ENCODE measurements at regions not wholly inside any gene's neighbourhood (a gene's known extent, or its start where the extent isn't known, plus 50 kb on each side); places are given as distances from the start of the nearest gene placed in this dataset.

DNA sequence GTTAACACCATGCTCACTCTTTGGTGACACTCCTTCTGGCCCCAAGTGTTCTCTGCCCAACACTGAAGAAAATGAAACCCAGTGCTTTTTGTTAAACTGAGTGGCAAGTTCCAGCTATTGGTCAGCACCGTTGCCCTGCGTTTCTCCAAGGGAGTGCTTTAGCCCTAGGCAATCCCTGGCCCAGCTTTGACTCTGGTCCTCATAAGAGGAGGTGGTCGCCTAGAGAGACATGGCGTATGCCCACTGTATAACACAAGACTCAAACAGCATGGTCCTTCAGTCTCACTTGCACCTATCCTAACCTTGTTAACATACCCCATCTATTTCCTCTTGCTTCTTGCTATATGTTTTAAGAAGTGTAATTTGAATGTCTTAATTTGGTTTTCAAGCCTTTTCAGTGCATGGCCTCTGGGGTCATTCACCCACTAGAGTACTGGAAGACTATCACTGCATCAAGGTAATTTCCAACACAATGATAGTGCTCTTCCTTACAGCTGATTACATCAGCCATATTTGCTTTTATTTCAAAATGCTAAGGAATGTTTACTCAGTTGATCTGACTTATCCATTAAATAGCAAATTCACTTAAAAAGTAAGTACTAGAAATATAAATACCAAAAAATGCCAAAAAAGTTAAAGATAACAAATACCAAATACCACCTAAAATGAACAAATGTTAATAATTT lies 190.5 kb upstream of the SOX21 start:
- intact Hi-C loops (cut with micrococcal nuclease; ENCODE audit: unreplicated experiment): no loop called here
- Mint-ChIP-seq H3K27me3 (ENCODE audit: unreplicated experiment) (no peaks in the 10 kb centered on the region), H3K27ac (ENCODE audit: unreplicated experiment) (no peak overlapping the region), H3K9me3 (ENCODE audit: low read depth, unreplicated experiment) (no peaks in the 10 kb centered on the region), H3K4me3 (ENCODE audit: low read depth, unreplicated experiment) (no peak overlapping the region), H3K4me1 (ENCODE audit: low read depth, unreplicated experiment) (no peaks in the 10 kb centered on the region), H3K36me3 (ENCODE audit: insufficient read depth, unreplicated experiment) (no peaks in the 10 kb centered on the region)
- CTCF ChIA-PET: no interaction called here
- no peak for DNase-seq
- TF ChIP-seq, protein P1, sequence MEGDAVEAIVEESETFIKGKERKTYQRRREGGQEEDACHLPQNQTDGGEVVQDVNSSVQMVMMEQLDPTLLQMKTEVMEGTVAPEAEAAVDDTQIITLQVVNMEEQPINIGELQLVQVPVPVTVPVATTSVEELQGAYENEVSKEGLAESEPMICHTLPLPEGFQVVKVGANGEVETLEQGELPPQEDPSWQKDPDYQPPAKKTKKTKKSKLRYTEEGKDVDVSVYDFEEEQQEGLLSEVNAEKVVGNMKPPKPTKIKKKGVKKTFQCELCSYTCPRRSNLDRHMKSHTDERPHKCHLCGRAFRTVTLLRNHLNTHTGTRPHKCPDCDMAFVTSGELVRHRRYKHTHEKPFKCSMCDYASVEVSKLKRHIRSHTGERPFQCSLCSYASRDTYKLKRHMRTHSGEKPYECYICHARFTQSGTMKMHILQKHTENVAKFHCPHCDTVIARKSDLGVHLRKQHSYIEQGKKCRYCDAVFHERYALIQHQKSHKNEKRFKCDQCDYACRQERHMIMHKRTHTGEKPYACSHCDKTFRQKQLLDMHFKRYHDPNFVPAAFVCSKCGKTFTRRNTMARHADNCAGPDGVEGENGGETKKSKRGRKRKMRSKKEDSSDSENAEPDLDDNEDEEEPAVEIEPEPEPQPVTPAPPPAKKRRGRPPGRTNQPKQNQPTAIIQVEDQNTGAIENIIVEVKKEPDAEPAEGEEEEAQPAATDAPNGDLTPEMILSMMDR (IDR thresholded peaks at IDR 0.05; ENCODE audit: unreplicated experiment): no peak
- BruUV-seq (replicated peaks): no TSS peak

DNA sequence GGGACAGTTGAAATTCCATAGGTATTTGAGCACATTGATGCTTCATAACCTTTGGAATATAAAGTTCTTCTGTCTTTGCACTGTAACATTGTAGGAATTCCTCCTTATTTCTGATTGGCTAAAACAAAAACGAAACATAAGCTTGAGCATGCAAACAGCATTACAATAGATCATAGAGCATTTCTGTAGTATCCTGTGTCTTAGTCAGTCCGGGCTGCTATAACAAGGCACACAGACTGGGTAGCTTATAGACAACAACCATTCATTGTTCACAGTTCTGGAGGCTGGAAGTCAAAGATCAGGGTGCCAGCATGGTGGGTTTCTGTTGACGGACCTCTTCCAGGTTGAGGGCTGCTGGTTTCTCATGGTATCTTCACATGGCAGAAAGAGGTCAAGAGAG lies 188.7 kb upstream of the SOX21 start:
- no peaks in the 10 kb centered on the region for H3K27me3 Mint-ChIP-seq (ENCODE audit: unreplicated experiment)
- no TSS peak for BruUV-seq (replicated peaks)
- no peaks in the 10 kb centered on the region for H3K36me3 Mint-ChIP-seq (ENCODE audit: insufficient read depth, unreplicated experiment)
- H3K9me3 Mint-ChIP-seq (ENCODE audit: low read depth, unreplicated experiment): no peaks in the 10 kb centered on the region
- intact Hi-C loops (cut with micrococcal nuclease; ENCODE audit: unreplicated experiment): no loop called here
- DNase-seq: no peak
- no peaks in the 10 kb centered on the region for H3K4me1 Mint-ChIP-seq (ENCODE audit: low read depth, unreplicated experiment)
- H3K4me3 Mint-ChIP-seq (ENCODE audit: low read depth, unreplicated experiment): no peak overlapping the region
- CTCF ChIA-PET: no interaction called here
- TF ChIP-seq, protein P1 (IDR thresholded peaks at IDR 0.05; ENCODE audit: unreplicated experiment): no peak
- H3K27ac Mint-ChIP-seq (ENCODE audit: unreplicated experiment): no peak overlapping the region

DNA sequence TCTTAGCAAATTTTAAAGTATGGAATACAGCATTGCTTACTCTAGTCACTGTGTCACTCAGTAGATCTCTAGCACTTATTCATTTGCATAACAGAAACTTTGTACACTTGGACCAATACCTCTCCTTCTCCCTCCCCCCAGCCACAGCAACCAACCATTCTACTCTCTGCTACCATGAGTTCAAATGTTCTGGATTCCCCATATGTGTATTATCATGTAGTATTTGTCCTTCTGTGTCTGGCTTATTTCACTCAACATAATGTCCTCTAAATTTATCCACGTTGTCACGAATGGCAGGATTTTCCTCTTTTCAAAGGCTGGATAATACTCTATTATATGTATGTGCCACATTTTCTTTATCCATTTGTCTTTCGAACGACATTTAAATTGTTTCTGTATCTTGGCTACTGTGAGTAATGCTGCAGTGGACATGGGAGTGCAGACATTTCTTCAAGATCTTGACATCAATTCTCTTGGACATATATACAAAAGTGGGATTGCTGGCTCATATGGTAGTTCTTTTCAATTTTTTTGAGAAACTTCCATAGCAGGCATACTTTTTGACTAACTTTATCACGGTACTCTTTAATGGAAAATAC lies 184.5 kb upstream of the SOX21 start:
- Mint-ChIP-seq H3K36me3 (ENCODE audit: insufficient read depth, unreplicated experiment) (no peaks in the 10 kb centered on the region), H3K9me3 (ENCODE audit: low read depth, unreplicated experiment) (no peaks in the 10 kb centered on the region), H3K27ac (ENCODE audit: unreplicated experiment) (no peak overlapping the region), H3K4me1 (ENCODE audit: low read depth, unreplicated experiment) (no peaks in the 10 kb centered on the region), H3K4me3 (ENCODE audit: low read depth, unreplicated experiment) (no peak overlapping the region), H3K27me3 (ENCODE audit: unreplicated experiment) (no peaks in the 10 kb centered on the region)
- intact Hi-C loops (cut with micrococcal nuclease; ENCODE audit: unreplicated experiment): no loop called here
- DNase-seq: no peak
- TF ChIP-seq, protein P1 (IDR thresholded peaks at IDR 0.05; ENCODE audit: unreplicated experiment): no peak
- CTCF ChIA-PET: no interaction called here
- BruUV-seq (replicated peaks): no TSS peak

DNA sequence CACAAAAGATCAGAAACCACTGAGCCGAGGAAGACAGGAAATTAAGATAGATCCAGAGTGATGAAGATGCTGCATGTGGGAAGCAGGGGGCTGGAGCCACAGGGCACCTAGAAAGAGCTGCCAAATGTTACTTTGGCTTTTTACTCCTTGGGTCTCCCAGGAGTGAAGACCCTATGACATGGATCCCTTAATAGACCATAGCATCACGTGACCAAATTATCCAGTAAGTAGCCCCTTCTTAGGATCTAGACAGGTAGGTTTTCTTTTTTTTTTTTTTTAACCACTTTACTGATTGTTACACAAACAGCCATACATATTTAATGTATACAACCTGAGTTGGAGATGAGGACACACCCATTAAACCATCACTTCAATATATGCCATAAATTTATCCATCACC lies 183.9 kb upstream of the SOX21 start:
- no TSS peak for BruUV-seq (replicated peaks)
- no peaks in the 10 kb centered on the region for H3K4me1 Mint-ChIP-seq (ENCODE audit: low read depth, unreplicated experiment)
- H3K4me3 Mint-ChIP-seq (ENCODE audit: low read depth, unreplicated experiment): no peak overlapping the region
- DNase-seq: no peak
- H3K27me3 Mint-ChIP-seq (ENCODE audit: unreplicated experiment): no peaks in the 10 kb centered on the region
- H3K9me3 Mint-ChIP-seq (ENCODE audit: low read depth, unreplicated experiment): no peaks in the 10 kb centered on the region
- no peak overlapping the region for H3K27ac Mint-ChIP-seq (ENCODE audit: unreplicated experiment)
- intact Hi-C loops (cut with micrococcal nuclease; ENCODE audit: unreplicated experiment): no loop called here
- TF ChIP-seq, protein P1 (IDR thresholded peaks at IDR 0.05; ENCODE audit: unreplicated experiment): no peak
- CTCF ChIA-PET: no interaction called here
- H3K36me3 Mint-ChIP-seq (ENCODE audit: insufficient read depth, unreplicated experiment): no peaks in the 10 kb centered on the region
